KBM-7 (cell line): ENCODE measurements at regions not wholly inside any gene's neighbourhood (a gene's known extent, or its start where the extent isn't known, plus 50 kb on each side); places are given as distances from the start of the nearest gene placed in this dataset.

Experiments used
- DNase-seq: peaks from one replicate; pipeline ENCODE4 v3.0.0-alpha.2; 2015
- in situ Hi-C: fragments of 300-500 bp; cut with MboI; formaldehyde crosslinking; loops from 2 replicates; pipeline ENCODE4 v1.14.3; 2020; ENCODE audit warnings: low sequenced_read_pairs, low pct_unique_long_range_greater_than_20kb, mixed read lengths

DNA sequence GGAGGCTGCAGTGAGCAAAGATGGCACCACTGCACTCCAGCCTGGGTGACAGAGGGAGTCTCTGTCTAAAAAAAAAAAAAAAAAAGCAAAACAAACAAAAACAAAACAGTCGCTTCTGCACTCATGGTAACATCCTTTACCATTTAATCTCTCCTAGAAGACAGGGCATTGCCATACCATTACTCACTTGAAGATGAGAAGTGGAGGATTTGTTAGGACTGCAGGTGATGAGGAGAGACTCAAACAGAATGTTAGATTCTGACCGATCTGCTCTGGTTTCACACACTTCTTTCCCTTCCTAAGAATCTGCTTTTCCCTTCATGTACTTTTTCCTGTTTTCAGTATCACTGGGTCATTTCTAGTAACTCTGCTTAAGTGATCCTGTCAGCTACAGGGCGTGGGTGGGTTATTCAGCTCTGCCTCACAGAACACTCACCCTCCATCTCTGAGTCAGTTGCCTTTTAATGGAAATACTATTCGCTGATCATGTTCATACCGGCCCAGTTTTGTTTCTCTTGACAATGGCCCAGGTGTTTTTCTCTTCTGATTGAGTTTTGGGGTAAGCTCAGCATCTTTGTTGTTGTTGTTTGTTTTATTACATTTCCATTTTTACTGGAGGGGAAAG is 148.0 kb upstream of the ERG start:
- in situ Hi-C loops, result no loop called here
- DNase-seq, result no peak

DNA sequence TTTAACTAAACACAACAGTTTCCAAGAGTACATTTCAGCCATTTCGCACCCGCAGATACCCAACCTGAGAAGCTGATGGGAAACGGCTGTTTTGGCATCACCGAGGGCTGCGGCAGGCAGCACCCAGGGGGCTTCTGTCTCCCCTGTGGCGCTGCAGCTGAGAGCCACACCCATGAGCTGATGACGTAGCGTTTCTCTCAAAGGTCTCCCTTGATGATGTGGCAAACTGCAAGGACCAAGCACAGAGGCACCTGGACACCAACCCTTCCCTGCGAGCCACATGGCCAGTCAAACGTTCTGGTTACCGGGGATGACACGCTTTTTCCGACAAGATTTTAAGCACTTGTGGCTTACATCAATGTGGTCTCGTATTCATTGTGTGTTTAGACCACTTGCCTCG is 150.8 kb upstream of the ERG start:
- in situ Hi-C loops, result no loop called here

GRCh38 chr21:38651570-38651969 is 153.3 kb upstream of the ERG start:
- DNase-seq, result no peak
- in situ Hi-C loops, result no loop called here

More for the DNA sequence above, 150.8 kb upstream of the ERG start:
- no peak for DNase-seq

- DNase-seq, result no peak
- in situ Hi-C loops, result no loop called here
These were observed 153.3 kb upstream of the ETS2 start for GRCh38 chr21:38652396-38652795.

DNA sequence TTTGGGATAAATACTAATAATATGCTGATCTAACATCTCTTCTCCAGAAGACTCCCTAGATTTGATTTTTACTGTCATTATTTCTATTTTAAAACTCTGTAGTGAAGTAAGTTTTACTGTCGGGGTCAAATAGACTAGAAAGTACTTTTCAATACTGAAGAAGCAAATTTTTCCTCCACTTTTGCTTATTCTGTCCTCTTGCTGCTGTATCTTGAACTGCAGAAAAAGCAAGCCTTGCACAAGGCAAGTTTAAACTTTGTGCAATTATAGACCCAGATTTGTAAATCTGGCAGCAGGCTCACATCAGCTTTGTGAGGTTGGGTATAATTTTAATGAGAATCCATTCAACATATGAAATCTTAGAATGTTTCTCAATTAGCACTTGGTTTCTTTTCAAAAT is 151.1 kb upstream of the ETS2 start:
- DNase-seq, result no peak
- in situ Hi-C loops, result no loop called here

- DNase-seq, result no peak
- in situ Hi-C loops, result no loop called here
These were observed 147.2 kb upstream of the ETS2 start for GRCh38 chr21:38658511-38658910.

GRCh38 chr21:38659936-38660332 is 145.8 kb upstream of the ETS2 start:
- in situ Hi-C loops, result no loop called here
- no peak for DNase-seq

DNA sequence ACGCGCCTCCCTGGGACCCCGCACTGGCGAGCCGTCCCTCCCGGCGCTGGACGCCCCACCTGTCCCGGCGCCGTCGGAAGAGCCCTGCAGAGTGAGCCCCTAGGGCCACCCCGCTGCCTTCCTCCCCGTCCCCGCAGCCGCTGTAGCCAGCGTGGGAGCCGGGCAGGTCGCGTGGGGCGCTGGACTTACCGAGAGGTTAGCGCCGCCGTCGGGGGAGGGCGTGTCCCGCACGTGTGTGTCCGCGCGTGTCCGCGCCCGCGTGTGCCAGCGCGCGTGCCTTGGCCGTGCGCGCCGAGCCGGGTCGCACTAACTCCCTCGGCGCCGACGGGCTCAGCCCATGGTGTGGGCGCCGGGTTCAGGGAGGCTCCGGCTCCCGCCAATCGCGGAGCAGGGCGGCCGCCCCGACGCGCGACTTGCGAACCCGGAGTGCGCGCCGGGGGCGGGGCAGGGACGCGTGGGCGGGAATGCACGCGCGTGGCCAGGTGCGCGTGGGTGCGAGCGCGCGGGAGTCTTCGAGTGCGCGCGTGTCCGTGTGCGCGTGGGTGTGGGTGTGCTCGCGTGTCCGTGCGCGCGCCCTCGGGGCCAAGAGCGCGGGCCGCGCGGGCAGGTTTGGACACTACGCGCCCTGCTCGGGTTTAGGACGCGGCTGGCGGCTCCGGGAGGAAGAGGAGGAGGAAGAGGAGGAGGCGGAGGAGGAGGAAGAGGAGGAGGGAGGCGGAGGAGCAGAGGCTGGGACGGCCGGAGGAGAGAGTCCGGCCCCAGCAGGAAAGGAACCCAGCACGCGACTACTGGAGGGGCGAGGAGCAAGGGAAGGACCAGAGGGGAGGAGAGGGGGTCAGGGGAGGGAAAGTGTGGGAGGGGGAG is 145.2 kb upstream of the ETS2 start:
- peak; percentile 42 for DNase-seq
- in situ Hi-C loops, result no loop called here

DNA sequence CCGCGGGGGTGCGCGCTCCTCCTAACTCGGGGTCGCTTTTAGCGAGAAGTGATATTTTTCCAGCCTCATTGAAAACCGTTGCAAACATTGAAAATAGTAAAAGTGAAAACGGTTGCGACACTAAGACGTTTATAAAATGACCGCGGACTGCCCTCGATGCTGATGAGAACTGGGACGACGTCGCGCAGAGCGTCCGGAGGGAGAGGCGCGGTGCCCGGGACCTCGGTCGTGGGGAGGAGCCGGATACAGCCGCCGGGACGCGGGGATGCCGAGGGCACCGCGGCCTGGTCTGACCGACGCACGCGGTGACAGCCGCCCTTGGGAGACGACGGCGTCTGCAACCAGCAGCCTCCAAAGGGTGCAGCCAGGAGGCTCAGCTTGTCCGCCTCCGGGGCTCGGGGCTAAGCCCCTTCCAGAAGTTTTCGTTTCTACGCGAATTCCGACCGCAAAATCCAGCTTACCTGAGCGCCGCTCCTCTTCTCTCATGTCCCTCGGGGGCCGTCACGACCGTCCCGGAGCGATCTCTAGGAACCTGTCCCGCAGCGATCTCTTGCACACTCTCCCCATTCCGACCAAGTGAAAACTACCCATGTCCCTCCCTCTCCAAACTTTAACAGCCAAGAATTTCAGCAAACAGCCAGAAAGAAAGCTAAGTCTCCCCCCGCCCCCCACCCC is 144.4 kb upstream of the ETS2 start:
- in situ Hi-C loops, result no loop called here

GRCh38 chr21:38661889-38662568 is 143.7 kb upstream of the ETS2 start:
- in situ Hi-C loops, result no loop called here
- DNase-seq, result no peak

More for the DNA sequence above, 144.4 kb upstream of the ETS2 start:
- DNase-seq, result peak; percentile 41

GRCh38 chr21:38663282-38663681 is 142.4 kb upstream of the ETS2 start:
- no peak for DNase-seq
- in situ Hi-C loops, result no loop called here

GRCh38 chr21:38664315-38664714 is 141.4 kb upstream of the ETS2 start:
- in situ Hi-C loops, result no loop called here
- no peak for DNase-seq

DNA sequence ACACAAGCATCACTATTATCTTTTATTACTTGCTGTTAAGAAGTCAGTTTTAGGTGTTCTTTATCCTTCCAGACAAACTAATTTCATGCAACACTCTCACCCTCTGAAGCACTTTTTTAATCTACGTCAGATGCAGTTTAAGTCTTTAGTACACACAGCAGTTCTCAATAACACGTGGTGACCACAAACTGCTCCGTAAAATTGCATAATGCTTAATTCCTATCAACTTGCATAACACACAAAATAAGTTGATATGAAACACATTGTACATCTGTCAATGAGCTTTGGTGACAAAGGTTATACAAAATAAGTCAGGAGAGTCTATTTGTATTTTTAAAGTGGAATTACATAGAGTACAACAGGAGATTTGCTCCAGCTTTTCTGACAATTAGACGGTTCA is 140.9 kb upstream of the ETS2 start:
- DNase-seq, result no peak
- in situ Hi-C loops, result no loop called here

DNA sequence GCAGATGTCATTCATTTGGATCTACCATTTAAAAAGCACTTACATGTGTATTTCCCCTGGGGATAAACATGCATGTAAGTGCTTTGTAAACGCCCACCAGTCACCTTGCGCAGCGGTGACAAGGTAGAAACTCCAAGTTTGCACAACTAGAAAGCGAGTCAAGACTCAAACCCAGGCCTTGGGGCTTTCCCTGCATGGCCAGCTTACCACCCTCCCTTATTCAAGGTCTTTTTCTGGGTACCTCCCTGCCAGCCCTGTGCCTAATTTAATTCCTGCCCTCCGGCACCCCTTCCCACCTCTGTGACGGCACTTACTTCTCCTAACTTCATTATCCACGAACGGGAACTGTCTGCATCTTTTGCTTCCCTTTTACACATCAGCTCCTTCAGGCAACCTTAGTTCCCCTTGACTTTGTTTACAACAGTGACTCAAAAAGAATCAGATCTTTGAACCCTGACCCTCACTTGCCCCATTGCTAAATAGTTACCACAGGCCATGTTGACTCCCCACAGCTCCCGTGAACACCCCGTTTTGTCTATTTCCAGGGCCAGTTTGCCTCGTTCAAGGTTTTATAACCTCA is 138.3 kb upstream of the ETS2 start:
- in situ Hi-C loops, result no loop called here
- no peak for DNase-seq

- in situ Hi-C loops, result no loop called here
- no peak for DNase-seq
These were observed 137.7 kb upstream of the ETS2 start for GRCh38 chr21:38668067-38668466.

GRCh38 chr21:38668541-38668940 is 137.2 kb upstream of the ETS2 start:
- DNase-seq, result no peak
- in situ Hi-C loops, result no loop called here

DNA sequence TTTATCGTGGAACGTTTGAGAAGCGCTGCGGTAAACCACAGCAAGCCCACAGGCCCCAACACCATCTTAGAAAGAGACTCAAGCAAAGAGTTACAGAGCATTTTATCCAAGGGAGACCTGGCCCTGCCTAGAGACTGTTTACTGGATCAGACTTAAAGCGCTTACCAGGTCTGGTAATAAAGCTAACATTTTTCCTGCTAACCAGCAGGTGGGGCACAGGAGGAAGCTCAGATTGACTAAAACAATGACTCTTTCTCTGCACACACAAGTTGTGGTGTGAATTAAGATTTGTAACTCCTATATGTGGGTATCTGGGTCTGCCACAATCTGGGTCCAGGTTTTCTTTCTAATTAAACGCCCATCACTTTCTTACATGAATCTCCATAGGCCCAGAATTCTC is 136.5 kb upstream of the ETS2 start:
- in situ Hi-C loops, result no loop called here
- DNase-seq, result peak; percentile 35

DNA sequence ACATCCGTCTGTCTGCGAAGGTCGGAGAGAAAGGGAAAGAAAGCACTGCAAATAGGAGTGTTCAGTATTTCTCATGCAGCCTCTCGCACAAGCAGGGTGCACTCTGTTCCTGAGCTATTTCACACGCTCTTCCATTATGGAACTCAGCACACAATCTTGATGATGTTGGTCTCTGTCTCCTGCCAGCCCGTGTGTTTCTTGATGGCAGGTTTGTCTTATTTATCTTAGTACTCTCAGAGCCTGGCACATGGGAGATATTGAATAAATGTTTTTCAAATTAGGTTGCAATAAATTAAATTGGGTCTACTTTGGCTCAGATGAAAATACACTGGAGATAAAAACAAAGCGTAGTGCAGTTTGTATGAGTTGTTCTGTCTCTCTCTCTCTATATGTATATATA is 134.9 kb upstream of the ETS2 start:
- in situ Hi-C loops, result no loop called here

DNA sequence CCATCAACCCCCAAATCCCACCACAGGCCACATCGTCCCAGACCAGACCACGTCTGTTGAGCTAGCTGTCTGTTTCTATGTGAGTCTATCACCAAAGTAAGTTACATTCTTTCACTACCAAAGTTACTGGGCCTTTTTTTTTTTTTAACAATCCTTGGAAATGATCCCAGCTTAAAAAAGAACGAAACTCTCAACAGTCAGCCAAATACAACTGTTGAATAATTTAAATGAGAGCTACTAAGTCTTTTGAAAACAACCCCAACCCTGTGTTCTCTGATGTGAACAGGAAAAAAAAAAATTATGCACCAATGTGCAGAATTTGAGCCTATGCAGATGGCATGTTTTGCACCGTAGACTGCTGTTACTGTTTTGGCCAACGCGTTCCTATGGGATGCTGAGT is 134.0 kb upstream of the ETS2 start:
- DNase-seq, result no peak
- in situ Hi-C loops, result no loop called here

More for the DNA sequence above, 134.9 kb upstream of the ETS2 start:
- DNase-seq, result no peak
